ENCODE measurements at regions not wholly inside any gene's neighbourhood (a gene's known extent, or its start where the extent isn't known, plus 50 kb on each side); places are given as distances from the start of the nearest gene placed in this dataset.

DNA sequence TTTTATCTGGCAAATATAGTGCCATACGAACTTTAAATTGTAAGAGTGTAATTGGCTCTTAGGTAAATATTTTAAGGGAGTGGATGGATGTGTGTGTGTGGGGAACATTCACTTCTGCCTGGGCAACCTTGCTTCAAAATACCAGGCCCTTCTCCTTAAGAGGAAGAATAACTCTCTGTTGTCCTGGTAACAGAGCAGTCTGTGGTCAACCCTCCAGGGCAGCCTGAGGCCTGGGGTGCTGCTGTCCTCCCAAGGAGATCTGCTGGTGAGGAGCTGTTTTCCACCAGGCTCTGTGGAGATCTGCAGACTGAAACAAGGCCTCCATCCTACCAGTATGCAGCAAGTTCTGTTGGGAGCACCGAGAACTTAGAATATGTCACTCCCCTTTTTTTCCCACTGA, 325.2 kb downstream of the PSAT1 start:
- TF ChIP-seq, protein P1, sequence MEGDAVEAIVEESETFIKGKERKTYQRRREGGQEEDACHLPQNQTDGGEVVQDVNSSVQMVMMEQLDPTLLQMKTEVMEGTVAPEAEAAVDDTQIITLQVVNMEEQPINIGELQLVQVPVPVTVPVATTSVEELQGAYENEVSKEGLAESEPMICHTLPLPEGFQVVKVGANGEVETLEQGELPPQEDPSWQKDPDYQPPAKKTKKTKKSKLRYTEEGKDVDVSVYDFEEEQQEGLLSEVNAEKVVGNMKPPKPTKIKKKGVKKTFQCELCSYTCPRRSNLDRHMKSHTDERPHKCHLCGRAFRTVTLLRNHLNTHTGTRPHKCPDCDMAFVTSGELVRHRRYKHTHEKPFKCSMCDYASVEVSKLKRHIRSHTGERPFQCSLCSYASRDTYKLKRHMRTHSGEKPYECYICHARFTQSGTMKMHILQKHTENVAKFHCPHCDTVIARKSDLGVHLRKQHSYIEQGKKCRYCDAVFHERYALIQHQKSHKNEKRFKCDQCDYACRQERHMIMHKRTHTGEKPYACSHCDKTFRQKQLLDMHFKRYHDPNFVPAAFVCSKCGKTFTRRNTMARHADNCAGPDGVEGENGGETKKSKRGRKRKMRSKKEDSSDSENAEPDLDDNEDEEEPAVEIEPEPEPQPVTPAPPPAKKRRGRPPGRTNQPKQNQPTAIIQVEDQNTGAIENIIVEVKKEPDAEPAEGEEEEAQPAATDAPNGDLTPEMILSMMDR (IDR thresholded peaks at IDR 0.05): no peak
- TF ChIP-seq POLR2A (IDR thresholded peaks at IDR 0.05): no peak

Measured in thyroid gland (tissue), 4 donors.